AG10803 (cell line): ENCODE measurements at regions not wholly inside any gene's neighbourhood (a gene's known extent, or its start where the extent isn't known, plus 50 kb on each side); places are given as distances from the start of the nearest gene placed in this dataset.
A peak's percentile ranks its signal among the peaks of the same experiment; 100 is the strongest.

Experiments used
- DNase-seq: peaks from one replicate; pipeline ENCODE4 v3.0.0; 2010; ENCODE audit warnings: low read depth
- H3K4me3 ChIP-seq: 2 replicates; pipeline ENCODE4 v1.5.1; 2011; ENCODE audit warnings: mild to moderate bottlenecking, low read length, control low read depth
- TF ChIP-seq, protein P1 (sequence below): conservative IDR thresholded peaks from 2 replicates; pipeline ENCODE4 v1.5.1; 2011; ENCODE audit warnings: mild to moderate bottlenecking, low read length, control low read depth, inconsistent platforms

DNA sequence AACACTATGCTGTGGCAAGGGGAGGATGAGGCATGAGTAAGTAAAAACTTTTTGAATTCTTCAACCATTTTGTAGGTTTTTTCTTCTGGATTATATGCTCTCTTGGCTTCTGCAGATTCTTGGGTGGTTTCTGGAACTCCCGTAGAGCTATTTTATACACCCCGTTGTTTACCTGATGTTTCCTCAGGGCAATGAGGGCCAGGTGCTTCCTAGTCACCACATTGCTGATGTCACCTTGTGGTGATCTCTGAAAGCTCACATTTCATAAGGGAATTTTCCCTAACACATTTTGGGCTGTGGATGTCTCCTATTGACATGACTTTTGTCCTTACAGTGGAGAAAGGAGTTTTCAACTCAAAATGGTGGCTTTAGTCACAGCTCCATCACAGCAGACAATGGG lies 356.6 kb downstream of the PLA2G4A start:
- no peak for DNase-seq

GRCh38 chr1:187197685-187198084 lies 368.9 kb downstream of the PLA2G4A start:
- TF ChIP-seq, protein P1, sequence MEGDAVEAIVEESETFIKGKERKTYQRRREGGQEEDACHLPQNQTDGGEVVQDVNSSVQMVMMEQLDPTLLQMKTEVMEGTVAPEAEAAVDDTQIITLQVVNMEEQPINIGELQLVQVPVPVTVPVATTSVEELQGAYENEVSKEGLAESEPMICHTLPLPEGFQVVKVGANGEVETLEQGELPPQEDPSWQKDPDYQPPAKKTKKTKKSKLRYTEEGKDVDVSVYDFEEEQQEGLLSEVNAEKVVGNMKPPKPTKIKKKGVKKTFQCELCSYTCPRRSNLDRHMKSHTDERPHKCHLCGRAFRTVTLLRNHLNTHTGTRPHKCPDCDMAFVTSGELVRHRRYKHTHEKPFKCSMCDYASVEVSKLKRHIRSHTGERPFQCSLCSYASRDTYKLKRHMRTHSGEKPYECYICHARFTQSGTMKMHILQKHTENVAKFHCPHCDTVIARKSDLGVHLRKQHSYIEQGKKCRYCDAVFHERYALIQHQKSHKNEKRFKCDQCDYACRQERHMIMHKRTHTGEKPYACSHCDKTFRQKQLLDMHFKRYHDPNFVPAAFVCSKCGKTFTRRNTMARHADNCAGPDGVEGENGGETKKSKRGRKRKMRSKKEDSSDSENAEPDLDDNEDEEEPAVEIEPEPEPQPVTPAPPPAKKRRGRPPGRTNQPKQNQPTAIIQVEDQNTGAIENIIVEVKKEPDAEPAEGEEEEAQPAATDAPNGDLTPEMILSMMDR = no peak

More for the DNA sequence above, 356.6 kb downstream of the PLA2G4A start:
- TF ChIP-seq, protein P1 = no peak
- H3K4me3 ChIP-seq = no peak overlapping the region

DNA sequence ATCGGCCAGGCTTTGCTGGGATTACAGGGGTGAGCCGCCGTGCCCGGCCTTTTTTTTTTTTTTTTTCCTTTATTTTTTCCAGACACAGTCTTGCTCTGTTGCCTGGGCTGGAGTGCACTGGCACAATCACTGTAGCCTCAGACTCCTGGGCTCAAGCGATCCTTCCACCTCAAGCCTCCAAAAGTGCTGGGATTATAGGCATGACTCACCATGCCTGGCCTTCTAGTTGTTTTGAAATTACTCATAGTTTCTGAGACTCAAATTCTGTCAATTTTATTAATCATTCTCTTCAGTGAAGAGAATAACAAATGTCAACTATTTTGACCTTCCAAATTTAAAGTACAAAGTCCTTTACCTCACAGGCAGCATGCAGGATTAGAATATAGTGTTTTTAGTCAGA lies 374.5 kb downstream of the PLA2G4A start:
- TF ChIP-seq, protein P1 = no peak
- peak; percentile 47 for DNase-seq
- H3K4me3 ChIP-seq = no peak overlapping the region

More at GRCh38 chr1:187197685-187198084, 368.9 kb downstream of the PLA2G4A start:
- H3K4me3 ChIP-seq = no peak overlapping the region
- no peak for DNase-seq

GRCh38 chr1:187212377-187212776 lies 383.6 kb downstream of the PLA2G4A start:
- H3K4me3 ChIP-seq = no peak overlapping the region
- TF ChIP-seq, protein P1 = no peak
- no peak for DNase-seq

DNA sequence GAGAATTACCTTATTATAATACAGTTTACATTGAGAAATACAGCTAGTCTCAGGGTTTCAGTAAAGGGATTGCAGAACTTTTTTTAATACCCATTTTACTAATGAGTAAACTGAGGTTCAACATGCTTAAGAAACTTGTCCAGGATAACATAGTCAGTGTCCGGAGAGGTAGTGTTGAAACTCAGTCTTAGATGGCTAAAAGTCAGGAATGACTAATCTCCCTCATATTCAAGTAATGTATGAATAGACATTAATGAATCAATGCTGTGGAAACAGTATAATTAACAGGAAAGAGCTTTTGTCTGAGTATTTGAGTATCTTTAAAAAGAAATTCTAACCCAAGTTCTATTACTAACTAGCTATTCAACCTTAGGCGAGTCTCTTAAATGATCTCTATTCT lies 397.6 kb downstream of the PLA2G4A start:
- TF ChIP-seq, protein P1 = no peak
- DNase-seq = peak; percentile 66
- H3K4me3 ChIP-seq = no peak overlapping the region

DNA sequence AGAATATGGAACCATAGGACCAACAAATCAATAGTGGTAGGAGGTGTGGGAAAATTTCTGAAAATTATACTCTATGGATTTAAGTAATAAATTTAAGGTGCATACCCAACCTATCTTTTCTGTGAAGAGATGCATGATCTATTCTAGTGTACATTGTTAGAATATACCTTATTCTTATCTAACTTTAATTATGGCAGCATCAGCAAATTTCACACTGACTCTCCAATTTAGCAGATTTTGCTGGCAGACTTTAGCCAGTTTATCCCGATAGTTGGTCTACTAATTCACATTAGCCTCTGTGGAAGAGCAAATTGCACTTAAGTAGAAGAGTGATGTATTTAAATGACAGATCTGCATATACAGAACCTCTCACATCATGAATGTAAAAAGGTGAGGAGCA lies 400.0 kb downstream of the PLA2G4A start:
- no peak overlapping the region for H3K4me3 ChIP-seq
- TF ChIP-seq, protein P1 = no peak
- no peak for DNase-seq

- no peak for DNase-seq
- no peak overlapping the region for H3K4me3 ChIP-seq
- TF ChIP-seq, protein P1 = no peak
These were observed 400.7 kb downstream of the PLA2G4A start for GRCh38 chr1:187229496-187229895.
